Stomach (tissue), 8 donors: ENCODE measurements at regions not wholly inside any gene's neighbourhood (a gene's known extent, or its start where the extent isn't known, plus 50 kb on each side); places are given as distances from the start of the nearest gene placed in this dataset.

ENCODE experiments used
- DNase-seq, 2 donors: peaks; one replicate each; pipeline versions ENCODE4 v3.0.0 to v3.0.0-alpha.2; 2013 to 2019
- H3K27ac ChIP-seq, 5 donors: fragments of 200-600 bp in 4 of 5; sonication (generic) in 4 of 5; one replicate each; pipeline ENCODE4 v1.5.1; 2013 to 2019; ENCODE audit warnings: mild to moderate bottlenecking in 1 of 5, moderate library complexity in 1 of 5
- H3K27me3 ChIP-seq, 3 donors: fragments of 200-600 bp; sonication (generic); one replicate each; pipeline ENCODE4 v1.5.1; 2017 to 2019; ENCODE audit warnings: mixed run types in 1 of 3
- H3K36me3 ChIP-seq, 4 donors: fragments of 200-600 bp; sonication (generic); 1 replicate in 3 of 4; 2 replicates in 1 of 4; pipeline ENCODE4 v1.5.1; 2016 to 2019
- H3K4me1 ChIP-seq, 4 donors: fragments of 200-600 bp; sonication (generic); one replicate each; pipeline ENCODE4 v1.5.1; 2016 to 2019
- H3K4me3 ChIP-seq, 4 donors: fragments of 200-600 bp; sonication (generic) in 3 of 4; one replicate each; pipeline ENCODE4 v1.5.1; 2016 to 2019; ENCODE audit warnings: mild to moderate bottlenecking in 1 of 4
- H3K9me3 ChIP-seq, 4 donors: fragments of 200-600 bp; sonication (generic); one replicate each; pipeline ENCODE4 v1.5.1; 2016 to 2019
- CTCF ChIP-seq, 7 experiments: fragments of 450-650 bp in 4 of 7; fragments of 200-600 bp in 3 of 7; sonication (generic) in 3 of 7; IDR thresholded peaks; one replicate each; pipeline ENCODE4 v1.5.1; 2016 to 2019; ENCODE audit warnings: antibody characterized with exemption in 7 of 7, control low read depth in 2 of 7, mild to moderate bottlenecking in 1 of 7
- EP300 ChIP-seq: sonication (generic); formaldehyde crosslinking; IDR thresholded peaks from one replicate; pipeline ENCODE4 v1.6.1; 2017; ENCODE audit warnings: antibody characterized with exemption
- POLR2A ChIP-seq, 4 donors: fragments of 450-650 bp; IDR thresholded peaks; one replicate each; pipeline ENCODE4 v1.6.1; 2016; ENCODE audit warnings: antibody characterized with exemption in 4 of 4, control low read depth in 2 of 4, mild to moderate bottlenecking in 1 of 4, moderate library complexity in 1 of 4
- POLR2AphosphoS5 ChIP-seq, 3 donors: sonication (generic); formaldehyde crosslinking; IDR thresholded peaks; one replicate each; pipeline ENCODE4 v1.6.1; 2016; ENCODE audit warnings: antibody characterized with exemption in 3 of 3
- WGBS, 5 donors: extraction: QIAGEN DNeasy Blood & Tissue Kit in 3 of 5; methylation state at CpG; one replicate each; pipeline versions ENCODE4 v1.1.5 to v1.1.7; 2013 to 2018; 5-methylcytosine and 5-hydroxymethylcytosine counted together
- intact Hi-C: fragments of 100-400 bp; cut with DNase I; formaldehyde crosslinking; loops from one replicate; pipeline ENCODE4 v1.15.1; 2023; ENCODE audit warnings: low total_unique reads
- donor health status: healthy with polysubstance abuse.
- donor health status: Bipolar disorder and iron deficiency.
- donor health status: healthy.

DNA sequence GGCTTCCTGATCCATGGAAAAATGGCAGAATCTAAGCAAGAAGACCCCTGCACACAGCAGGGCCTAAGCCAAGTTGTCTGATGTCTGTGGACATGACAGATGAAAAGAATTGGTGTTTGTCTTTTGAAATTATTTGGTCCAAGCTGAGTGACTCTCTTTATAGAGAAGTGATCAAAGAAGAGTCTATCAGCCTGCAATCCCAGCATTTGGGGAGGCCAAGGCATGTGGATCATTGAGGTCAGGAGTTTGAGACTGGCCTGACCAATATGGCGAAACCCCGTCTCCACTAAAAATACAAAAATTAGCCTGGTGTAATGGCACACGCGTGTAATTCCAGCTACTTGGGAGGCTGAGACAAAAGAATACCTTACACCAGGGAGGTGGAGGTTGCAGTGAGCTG, 64.8 kb upstream of the TUNAR start:
- no peak overlapping the region for H3K4me3 ChIP-seq
- no peak overlapping the region for H3K27ac ChIP-seq
- peaks cover 0 to 23% (median 7%) of the 10 kb centered on the region in 4 donors for H3K9me3 ChIP-seq
- TF ChIP-seq CTCF (IDR thresholded peaks at IDR 0.05) = no peak
- no peak for TF ChIP-seq EP300
- no peak for TF ChIP-seq POLR2A (IDR thresholded peaks at IDR 0.05)
- no peak for TF ChIP-seq POLR2AphosphoS5 (IDR thresholded peaks at IDR 0.05)
- no peaks in the 10 kb centered on the region for H3K4me1 ChIP-seq
- peaks cover 0 to 49% (median under 1%) of the 10 kb centered on the region in 3 donors for H3K27me3 ChIP-seq
- no peaks in the 10 kb centered on the region for H3K36me3 ChIP-seq
- WGBS, 5 donors = 90 to 98% (median 94%) methylated on average over 4 of the region's 4 CpGs
- intact Hi-C loops = no loop called here
- DNase-seq = no peak

GRCh38 chr14:95808371-95808770, 68.3 kb upstream of the TUNAR start:
- no peaks in the 10 kb centered on the region for H3K36me3 ChIP-seq
- peaks cover 0 to 18% (median 0%) of the 10 kb centered on the region in 3 donors for H3K27me3 ChIP-seq
- DNase-seq = no peak
- WGBS, 5 donors = 76 to 100% (median 90%) methylated on average over 1 of the region's 1 CpG
- no peaks in the 10 kb centered on the region for H3K4me1 ChIP-seq
- no peak overlapping the region for H3K4me3 ChIP-seq
- peaks cover 0 to 46% (median 27%) of the 10 kb centered on the region in 4 donors for H3K9me3 ChIP-seq
- H3K27ac ChIP-seq = no peak overlapping the region
- TF ChIP-seq EP300 (no peak), POLR2AphosphoS5 (IDR thresholded peaks at IDR 0.05) (no peak), CTCF (IDR thresholded peaks at IDR 0.05) (no peak), POLR2A (IDR thresholded peaks at IDR 0.05) (no peak)
- intact Hi-C loops = no loop called here

DNA sequence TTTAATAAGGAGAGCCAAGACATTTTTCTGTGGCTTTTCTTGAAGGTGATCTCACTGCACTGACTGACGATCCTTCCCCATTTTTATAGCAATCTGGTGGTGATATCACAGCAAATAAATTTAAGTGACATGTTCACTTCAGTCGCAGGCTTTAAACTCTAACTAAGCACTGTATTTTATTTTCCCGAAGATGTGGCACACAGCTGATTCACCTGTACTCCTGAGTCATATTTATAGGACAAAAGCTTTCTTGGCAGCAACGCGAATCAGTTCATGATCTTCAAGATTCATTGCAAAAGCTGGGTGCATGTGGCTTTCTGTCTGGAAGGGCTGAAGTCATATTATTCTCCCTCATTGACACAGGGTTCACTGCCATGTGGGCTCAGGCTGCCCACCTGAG, 79.8 kb upstream of the TUNAR start:
- intact Hi-C loops = no loop called here
- 67 to 87% (median 73%) methylated on average over 5 of the region's 5 CpGs for WGBS, 5 donors

DNA sequence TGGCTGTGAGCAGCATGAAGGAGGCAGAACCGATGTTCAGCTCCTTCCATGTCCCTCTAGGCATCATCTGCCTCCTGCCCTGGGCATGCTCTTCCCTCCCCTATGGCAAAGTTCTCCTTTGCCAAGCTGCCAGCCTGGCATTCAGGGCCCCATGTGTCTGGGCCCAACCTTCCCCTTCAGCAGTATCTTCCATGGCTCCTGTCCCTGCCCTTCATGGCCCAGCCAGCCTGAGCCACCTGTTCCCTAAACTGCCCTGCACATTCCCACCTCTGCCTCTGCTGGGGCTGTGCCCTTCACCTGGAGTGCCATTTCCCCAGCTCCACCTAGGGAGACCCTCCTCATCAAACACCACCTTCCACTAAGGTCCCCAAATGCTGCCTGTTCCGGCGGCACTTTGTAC, 74.0 kb upstream of the TCL1A start:
- no peak overlapping the region for H3K27ac ChIP-seq
- no peaks in the 10 kb centered on the region for H3K4me1 ChIP-seq
- DNase-seq = no peak
- no peaks in the 10 kb centered on the region for H3K9me3 ChIP-seq
- no peak overlapping the region for H3K4me3 ChIP-seq
- peaks cover 0 to 27% (median 0%) of the 10 kb centered on the region in 3 donors for H3K27me3 ChIP-seq
- intact Hi-C loops = no loop called here
- WGBS, 5 donors = 78 to 94% (median 91%) methylated on average over 3 of the region's 3 CpGs
- TF ChIP-seq POLR2AphosphoS5 (IDR thresholded peaks at IDR 0.05) = no peak
- H3K36me3 ChIP-seq = no peaks in the 10 kb centered on the region

More for the DNA sequence above, 79.8 kb upstream of the TUNAR start:
- Histone ChIP-seq H3K4me1 (no peaks in the 10 kb centered on the region), H3K36me3 (no peaks in the 10 kb centered on the region), H3K4me3 (no peak overlapping the region), H3K9me3 (no peaks in the 10 kb centered on the region), H3K27me3 (peaks cover 0 to 17% (median 5%) of the 10 kb centered on the region in 3 donors), H3K27ac (no peak overlapping the region)
- no peak for DNase-seq
- TF ChIP-seq CTCF (IDR thresholded peaks at IDR 0.05) (no peak), POLR2AphosphoS5 (IDR thresholded peaks at IDR 0.05) (no peak), EP300 (no peak), POLR2A (IDR thresholded peaks at IDR 0.05) (no peak)

DNA sequence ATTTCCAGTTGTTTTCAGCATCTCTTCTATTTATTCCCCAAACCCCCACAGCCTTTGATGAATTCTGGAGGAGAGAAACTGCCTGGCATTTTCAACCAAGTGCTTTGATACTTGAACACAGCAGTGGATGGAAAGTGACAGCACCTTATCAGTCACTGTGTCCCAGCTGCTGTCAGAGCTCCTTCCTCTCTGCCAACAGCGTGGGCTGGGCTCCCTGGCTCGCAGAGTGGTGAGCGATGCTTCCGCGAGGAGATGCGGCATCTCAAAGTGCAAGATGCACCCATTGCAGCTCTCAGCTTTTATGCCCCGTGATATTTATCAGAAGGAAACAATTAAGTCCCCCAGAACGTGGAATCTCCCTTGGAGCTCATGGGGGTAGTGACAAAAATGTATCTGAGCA, 72.6 kb upstream of the TCL1A start:
- H3K27me3 ChIP-seq = peaks cover 0 to 17% (median 0%) of the 10 kb centered on the region in 3 donors
- H3K27ac ChIP-seq = no peak overlapping the region
- H3K4me3 ChIP-seq = no peak overlapping the region
- H3K36me3 ChIP-seq = no peaks in the 10 kb centered on the region
- intact Hi-C loops = no loop called here
- TF ChIP-seq POLR2AphosphoS5 (IDR thresholded peaks at IDR 0.05) (no peak), POLR2A (IDR thresholded peaks at IDR 0.05) (no peak)
- H3K4me1 ChIP-seq = no peaks in the 10 kb centered on the region
- H3K9me3 ChIP-seq = no peaks in the 10 kb centered on the region
- DNase-seq = no peak
- 64 to 70% (median 68%) methylated on average over 7 to 8 of the region's 8 CpGs for WGBS, 5 donors
